K562 (cell line): ENCODE measurements at regions not wholly inside any gene's neighbourhood (a gene's known extent, or its start where the extent isn't known, plus 50 kb on each side); places are given as distances from the start of the nearest gene placed in this dataset.

Experiments used
- ATAC-seq: fragments of 200-7000 bp; cut with Tn5 transposase; 3 replicates; pipeline ENCODE4 v1.9.1; 2020; ENCODE audit warnings: moderate library complexity
- BruUV-seq: library from RNA; stranded (reverse); fragments of 400-500 nt; replicated peaks from 2 replicates; lab custom pipeline; 2021; lab: Mats Ljungman, UMichigan
- CTCF ChIA-PET: fragments of 300-600 bp; formaldehyde crosslinking; extraction: SDS; loops from one replicate; lab custom pipeline; 2021; ENCODE audit warnings: low intra/inter-chr PET ratio; lab: Yijun Ruan, JAX
- POLR2A ChIA-PET: fragments of 300-600, 350-650 bp; sonication (Branson Sonifier 250); formaldehyde crosslinking; extraction: SDS; loops from one replicate; lab custom pipeline; 2021; ENCODE audit warnings: antibody characterized with exemption, inconsistent platforms; lab: Yijun Ruan, JAX
- DNase-seq, 4 experiments: peaks; one replicate each; pipeline versions ENCODE4 v3.0.0 to v3.0.0-alpha.2; 2011 to 2018; ENCODE audit warnings: low spot score in 3 of 4, mixed read lengths in 3 of 4; ENCODE audit errors: extremely low read depth in 1 of 4
- FAIRE-seq: peaks from 2 replicates; lab custom pipeline; 2011; peaks lifted over from hg19 to GRCh38; lab: Jason Lieb, UNC
- H2AFZ ChIP-seq: 2 replicates; pipeline ENCODE4 v1.6.0; 2011; ENCODE audit warnings: low read depth, low read length, control low read depth, inconsistent platforms
- H3K27ac ChIP-seq: fragments of 200-600 bp; 3 replicates; pipeline ENCODE4 v1.8.0; 2011; ENCODE audit warnings: low read depth, mild to moderate bottlenecking, control low read depth, inconsistent platforms, low read length, moderate library complexity, mixed read lengths; ENCODE audit errors: extremely low read depth
- H3K27me3 ChIP-seq, 2 experiments: fragments of 300-600 bp in 1 of 2; 2 replicates in 1 of 2; 3 replicates in 1 of 2; pipeline versions ENCODE4 v1.6.0 to v1.8.0; 2011; ENCODE audit warnings: inconsistent platforms in 2 of 2, low read length in 2 of 2, mild to moderate bottlenecking in 1 of 2, mixed read lengths in 1 of 2, moderate library complexity in 1 of 2; ENCODE audit not compliant: control insufficient read depth in 2 of 2, insufficient read depth in 2 of 2
- H3K36me3 ChIP-seq: fragments of 300-600 bp; 3 replicates; pipeline ENCODE4 v1.8.0; 2011; ENCODE audit warnings: mild to moderate bottlenecking, low read length, inconsistent platforms; ENCODE audit not compliant: control insufficient read depth, insufficient read depth
- H3K4me1 ChIP-seq, 2 experiments: fragments of 200-600 bp in 1 of 2; replicated peaks in 1 of 2; 2 replicates in 1 of 2; 3 replicates in 1 of 2; pipeline versions ENCODE4 v1.5.1 to v1.8.0; 2011; ENCODE audit warnings: inconsistent platforms in 2 of 2, low read length in 2 of 2, mild to moderate bottlenecking in 1 of 2, mixed read lengths in 1 of 2, moderate library complexity in 1 of 2; ENCODE audit not compliant: control insufficient read depth in 2 of 2, insufficient read depth in 2 of 2
- H3K4me2 ChIP-seq: 2 replicates; pipeline ENCODE4 v1.6.1; 2011; ENCODE audit warnings: low read length, control low read depth, inconsistent platforms, mixed read lengths; ENCODE audit not compliant: insufficient read depth
- H3K4me3 ChIP-seq: fragments of 200-600 bp; sonication (generic), shearing (Covaris generic); 2 replicates; pipeline ENCODE4 v1.5.1; 2016; ENCODE audit warnings: control low read depth, inconsistent platforms
- H3K79me2 ChIP-seq: fragments of 200-600 bp; 3 replicates; pipeline ENCODE4 v1.8.0; 2011; ENCODE audit warnings: low read length, inconsistent platforms; ENCODE audit not compliant: control insufficient read depth, insufficient read depth
- H3K9ac ChIP-seq, 2 experiments: 2 replicates each; pipeline versions ENCODE4 v1.6.0 to v1.6.1; 2011; ENCODE audit warnings: low read depth in 2 of 2, low read length in 2 of 2, control low read depth in 1 of 2, inconsistent platforms in 1 of 2, mild to moderate bottlenecking in 1 of 2, mixed read lengths in 1 of 2; ENCODE audit not compliant: insufficient read depth in 1 of 2
- H3K9me1 ChIP-seq: one replicate; pipeline ENCODE4 v1.6.0; 2011; ENCODE audit warnings: inconsistent platforms, mild to moderate bottlenecking, low read length, moderate library complexity; ENCODE audit not compliant: control insufficient read depth, insufficient read depth
- H3K9me3 ChIP-seq: replicated peaks from 2 replicates; pipeline ENCODE4 v1.5.1; 2011; ENCODE audit warnings: low read depth, low read length, inconsistent platforms; ENCODE audit not compliant: control insufficient read depth, insufficient read depth
- H4K20me1 ChIP-seq: replicated peaks from 2 replicates; pipeline ENCODE4 v1.6.1; 2011; ENCODE audit warnings: low read length, inconsistent platforms, mixed read lengths; ENCODE audit not compliant: control insufficient read depth, insufficient read depth
- CBX1 ChIP-seq: sonication (generic); IDR thresholded peaks from 2 replicates; pipeline ENCODE4 v1.6.1; 2016; ENCODE audit warnings: antibody characterized with exemption, low read depth, mild to moderate bottlenecking
- GTF3C2 ChIP-seq: IDR thresholded peaks from 3 replicates; pipeline ENCODE4 v1.6.1; 2011; ENCODE audit warnings: borderline replicate concordance, mild to moderate bottlenecking, moderate library complexity; ENCODE audit not compliant: insufficient read length; ENCODE audit errors: extremely low read depth
- RB1 ChIP-seq: fragments of 450-650 bp; IDR thresholded peaks from 2 replicates; pipeline ENCODE4 v1.6.1; 2017; ENCODE audit warnings: low read depth, mild to moderate bottlenecking
- TRIM28 ChIP-seq: fragments of 450-650 bp; IDR thresholded peaks from 2 replicates; pipeline ENCODE4 v1.6.1; 2017
- XRCC3 ChIP-seq: fragments of 450-650 bp; IDR thresholded peaks from 2 replicates; pipeline ENCODE4 v1.6.1; 2017; ENCODE audit warnings: mild to moderate bottlenecking, moderate library complexity
- ZFP30 ChIP-seq: fragments of 250-450 bp; sonication (Bioruptor Pico); IDR thresholded peaks from 2 replicates; pipeline ENCODE4 v1.8.0; 2022; ENCODE audit warnings: moderate library complexity, mild to moderate bottlenecking, inconsistent platforms, borderline replicate concordance
- ZNF24 ChIP-seq: fragments of 450-650 bp; IDR thresholded peaks from 2 replicates; pipeline ENCODE4 v1.6.1; 2016
- ZNF263 ChIP-seq: sonication (generic); formaldehyde crosslinking; IDR thresholded peaks from 2 replicates; pipeline ENCODE4 v1.8.0; 2022; ENCODE audit warnings: mild to moderate bottlenecking, missing genetic modification reagents, borderline replicate concordance
- ZNF316 ChIP-seq: fragments of 450-650 bp; IDR thresholded peaks from 2 replicates; pipeline ENCODE4 v1.6.1; 2016
- ZNF408 ChIP-seq: fragments of 250-450 bp; sonication (Bioruptor Pico); IDR thresholded peaks from 2 replicates; pipeline ENCODE4 v1.4.0; 2020; ENCODE audit warnings: low read depth, mild to moderate bottlenecking, moderate library complexity
- ZNF511 ChIP-seq: sonication (generic); formaldehyde crosslinking; IDR thresholded peaks from 2 replicates; pipeline ENCODE4 v1.8.0; 2022; ENCODE audit warnings: mild to moderate bottlenecking, missing genetic modification reagents
- ZNF766 ChIP-seq: fragments of 200-800 bp; sonication (Bioruptor generic); conservative IDR thresholded peaks from 2 replicates; pipeline ENCODE4 v1.6.1; 2016; ENCODE audit warnings: missing genetic modification characterization, missing compliant biosample characterization
- ZZZ3 ChIP-seq: fragments of 450-650 bp; IDR thresholded peaks from 2 replicates; pipeline ENCODE4 v1.6.1; 2016; ENCODE audit warnings: antibody characterized with exemption, mild to moderate bottlenecking, moderate library complexity
- WGBS: fragments of 100-300 bp; shearing (Covaris generic); methylation state at CpG from one replicate; pipeline ENCODE4 v1.1.6; 2016; ENCODE audit warnings: low coverage, mixed read lengths; ENCODE audit not compliant: insufficient coverage; ENCODE audit errors: missing lambda C conversion rate; 5-methylcytosine and 5-hydroxymethylcytosine counted together
- in situ Hi-C: fragments of 300-500 bp; cut with MboI; formaldehyde crosslinking; loops from 4 replicates; pipeline ENCODE4 v1.15.0; 2018; ENCODE audit warnings: inconsistent platforms, mixed read lengths
- intact Hi-C: fragments of 100-400 bp; cut with micrococcal nuclease; formaldehyde crosslinking; loops from 2 replicates; pipeline ENCODE4 v1.14.2; 2022
- TF ChIP-seq, protein P1 (sequence below): fragments of 150-350 bp; IDR thresholded peaks from 2 replicates; pipeline ENCODE4 v1.6.1; 2014; ENCODE audit warnings: low read depth, mild to moderate bottlenecking, low read length, borderline replicate concordance
- TF ChIP-seq, protein P2 (sequence below), 2 experiments: fragments of 450-650 bp; IDR thresholded peaks; 2 replicates each; pipeline ENCODE4 v1.6.1; 2016

DNA sequence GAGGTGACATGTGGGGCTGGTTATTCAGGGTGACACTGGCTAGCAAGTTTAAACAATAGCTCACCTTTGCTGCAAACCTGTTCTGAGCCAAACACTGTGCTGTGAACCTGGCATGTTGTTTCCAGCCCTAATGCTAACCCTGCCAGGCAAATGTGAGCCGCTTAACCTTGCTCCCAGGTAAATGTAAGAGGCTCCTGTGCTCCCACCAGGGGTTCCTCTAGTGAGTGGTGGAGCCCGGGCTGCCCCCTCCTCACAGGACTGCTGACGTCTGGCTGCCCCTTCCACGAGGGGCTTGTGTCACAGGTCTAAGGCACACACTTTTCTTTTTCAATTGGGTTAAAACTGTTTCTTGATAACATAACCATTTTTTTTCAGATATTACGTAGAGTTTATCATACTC lies 223.7 kb downstream of the DCDC2C start (continued):
- TF ChIP-seq, protein P1, sequence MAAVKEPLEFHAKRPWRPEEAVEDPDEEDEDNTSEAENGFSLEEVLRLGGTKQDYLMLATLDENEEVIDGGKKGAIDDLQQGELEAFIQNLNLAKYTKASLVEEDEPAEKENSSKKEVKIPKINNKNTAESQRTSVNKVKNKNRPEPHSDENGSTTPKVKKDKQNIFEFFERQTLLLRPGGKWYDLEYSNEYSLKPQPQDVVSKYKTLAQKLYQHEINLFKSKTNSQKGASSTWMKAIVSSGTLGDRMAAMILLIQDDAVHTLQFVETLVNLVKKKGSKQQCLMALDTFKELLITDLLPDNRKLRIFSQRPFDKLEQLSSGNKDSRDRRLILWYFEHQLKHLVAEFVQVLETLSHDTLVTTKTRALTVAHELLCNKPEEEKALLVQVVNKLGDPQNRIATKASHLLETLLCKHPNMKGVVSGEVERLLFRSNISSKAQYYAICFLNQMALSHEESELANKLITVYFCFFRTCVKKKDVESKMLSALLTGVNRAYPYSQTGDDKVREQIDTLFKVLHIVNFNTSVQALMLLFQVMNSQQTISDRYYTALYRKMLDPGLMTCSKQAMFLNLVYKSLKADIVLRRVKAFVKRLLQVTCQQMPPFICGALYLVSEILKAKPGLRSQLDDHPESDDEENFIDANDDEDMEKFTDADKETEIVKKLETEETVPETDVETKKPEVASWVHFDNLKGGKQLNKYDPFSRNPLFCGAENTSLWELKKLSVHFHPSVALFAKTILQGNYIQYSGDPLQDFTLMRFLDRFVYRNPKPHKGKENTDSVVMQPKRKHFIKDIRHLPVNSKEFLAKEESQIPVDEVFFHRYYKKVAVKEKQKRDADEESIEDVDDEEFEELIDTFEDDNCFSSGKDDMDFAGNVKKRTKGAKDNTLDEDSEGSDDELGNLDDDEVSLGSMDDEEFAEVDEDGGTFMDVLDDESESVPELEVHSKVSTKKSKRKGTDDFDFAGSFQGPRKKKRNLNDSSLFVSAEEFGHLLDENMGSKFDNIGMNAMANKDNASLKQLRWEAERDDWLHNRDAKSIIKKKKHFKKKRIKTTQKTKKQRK = no peak
- TF ChIP-seq ZNF766 (CRISPR knock-in tag) (no peak), GTF3C2 (no peak)

- Histone ChIP-seq H3K9ac (no peak overlapping the region), H3K4me2 (no peak overlapping the region), H3K27ac (no peak overlapping the region), H2AFZ (no peak overlapping the region), H3K9me3 (no peaks in the 10 kb centered on the region), H3K36me3 (no peaks in the 10 kb centered on the region), H3K79me2 (no peaks in the 10 kb centered on the region), H3K4me1 (no peaks in the 10 kb centered on the region), H3K4me3 (no peak overlapping the region), H3K9me1 (no peaks in the 10 kb centered on the region), H4K20me1 (no peaks in the 10 kb centered on the region), H3K27me3 (no peaks in the 10 kb centered on the region)
- FAIRE-seq (no peak), DNase-seq (no peak), ATAC-seq (no peak)
- CTCF ChIA-PET = no interaction called here
- BruUV-seq = no TSS peak
- POLR2A ChIA-PET = no interaction called here
- TF ChIP-seq ZFP30 (no peak), ZZZ3 (no peak), ZNF24 (no peak), ZNF263 (CRISPR knock-in tag) (no peak), XRCC3 (no peak), TRIM28 (no peak), ZNF408 (no peak), RB1 (no peak), CBX1 (no peak), ZNF511 (CRISPR knock-in tag) (no peak), ZNF316 (no peak)
- TF ChIP-seq, protein P2, sequence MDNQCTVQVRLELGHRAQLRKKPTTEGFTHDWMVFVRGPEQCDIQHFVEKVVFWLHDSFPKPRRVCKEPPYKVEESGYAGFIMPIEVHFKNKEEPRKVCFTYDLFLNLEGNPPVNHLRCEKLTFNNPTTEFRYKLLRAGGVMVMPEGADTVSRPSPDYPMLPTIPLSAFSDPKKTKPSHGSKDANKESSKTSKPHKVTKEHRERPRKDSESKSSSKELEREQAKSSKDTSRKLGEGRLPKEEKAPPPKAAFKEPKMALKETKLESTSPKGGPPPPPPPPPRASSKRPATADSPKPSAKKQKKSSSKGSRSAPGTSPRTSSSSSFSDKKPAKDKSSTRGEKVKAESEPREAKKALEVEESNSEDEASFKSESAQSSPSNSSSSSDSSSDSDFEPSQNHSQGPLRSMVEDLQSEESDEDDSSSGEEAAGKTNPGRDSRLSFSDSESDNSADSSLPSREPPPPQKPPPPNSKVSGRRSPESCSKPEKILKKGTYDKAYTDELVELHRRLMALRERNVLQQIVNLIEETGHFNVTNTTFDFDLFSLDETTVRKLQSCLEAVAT (IDR thresholded peaks at IDR 0.05) = no peak
- 0% methylated on average over 3 of the region's 3 CpGs for WGBS
- intact Hi-C loops = no loop called here
- in situ Hi-C loops = no loop called here
Observed at GRCh38 chr2:3929374-3929773, 226.0 kb downstream of the DCDC2C start.
